ENCODE measurements at regions not wholly inside any gene's neighbourhood (a gene's known extent, or its start where the extent isn't known, plus 50 kb on each side); places are given as distances from the start of the nearest gene placed in this dataset.

DNA sequence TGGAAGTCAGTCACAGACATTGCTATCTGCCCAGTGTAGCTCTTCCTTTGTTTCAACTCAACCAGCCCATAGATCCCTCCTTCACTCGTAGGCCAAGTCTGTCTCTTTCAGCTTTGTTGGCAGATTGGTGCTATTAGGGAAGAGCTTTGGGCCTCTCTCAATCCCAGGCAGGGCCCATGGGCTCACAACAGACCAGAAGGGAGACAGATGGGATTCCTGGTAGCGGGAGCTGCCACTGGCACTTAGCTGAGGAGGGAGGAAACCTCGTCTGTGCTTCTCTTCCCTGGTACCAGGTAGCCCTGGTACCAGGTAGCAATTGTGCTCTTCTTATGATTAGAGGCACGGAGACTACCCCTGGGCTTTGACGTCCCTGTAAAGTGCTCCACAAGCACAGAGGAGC, 592.0 kb downstream of the TYW1 start:
- H3K27ac ChIP-seq (ENCODE audit: extremely low read depth, low read depth, low read length): no peak overlapping the region
- TF ChIP-seq SCRT2 (tag by site-specific recombination; IDR thresholded peaks at IDR 0.05): no peak
- ChIA-PET CTCF (no interaction called here), POLR2A (no interaction called here)
- no peaks in the 10 kb centered on the region for H3K36me3 ChIP-seq (ENCODE audit: control insufficient read depth in 2 of 2, insufficient read depth in 1 of 2, low read length in 2 of 2)
- H3K9me3 ChIP-seq (ENCODE audit: control insufficient read depth, insufficient read depth, low read depth, low read length): no peaks in the 10 kb centered on the region
- no peaks in the 10 kb centered on the region for H3K4me1 ChIP-seq (ENCODE audit: control insufficient read depth, insufficient read depth, low read length)
- no peak overlapping the region for H3K4me3 ChIP-seq (ENCODE audit: low read depth, low read length)

DNA sequence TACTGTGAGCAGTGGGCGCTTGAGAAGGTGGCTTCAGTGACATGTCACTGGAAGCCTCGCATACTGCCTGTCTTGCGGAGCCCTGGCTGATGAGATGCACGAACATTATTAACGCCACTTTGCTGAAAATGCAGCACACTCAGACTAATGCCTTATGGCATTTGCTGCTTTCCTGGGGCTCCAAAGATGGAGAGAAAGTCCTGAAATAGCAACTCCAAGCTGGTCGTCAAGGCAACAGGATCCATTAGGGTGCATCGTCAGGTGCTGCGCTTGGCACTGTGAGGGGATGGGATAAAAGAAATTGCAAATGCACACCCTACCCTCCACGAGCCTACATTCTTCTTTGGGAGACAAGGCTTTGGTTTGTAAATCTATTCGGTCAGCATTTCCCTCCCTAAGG, 592.5 kb downstream of the TYW1 start:
- ChIA-PET POLR2A (no interaction called here), CTCF (no interaction called here)
- Histone ChIP-seq H3K27ac (ENCODE audit: extremely low read depth, low read depth, low read length) (no peak overlapping the region), H3K9me3 (ENCODE audit: control insufficient read depth, insufficient read depth, low read depth, low read length) (no peaks in the 10 kb centered on the region), H3K4me3 (ENCODE audit: low read depth, low read length) (no peak overlapping the region), H3K4me1 (ENCODE audit: control insufficient read depth, insufficient read depth, low read length) (no peaks in the 10 kb centered on the region), H3K36me3 (ENCODE audit: control insufficient read depth in 2 of 2, insufficient read depth in 1 of 2, low read length in 2 of 2) (no peaks in the 10 kb centered on the region)
- TF ChIP-seq, protein P1, sequence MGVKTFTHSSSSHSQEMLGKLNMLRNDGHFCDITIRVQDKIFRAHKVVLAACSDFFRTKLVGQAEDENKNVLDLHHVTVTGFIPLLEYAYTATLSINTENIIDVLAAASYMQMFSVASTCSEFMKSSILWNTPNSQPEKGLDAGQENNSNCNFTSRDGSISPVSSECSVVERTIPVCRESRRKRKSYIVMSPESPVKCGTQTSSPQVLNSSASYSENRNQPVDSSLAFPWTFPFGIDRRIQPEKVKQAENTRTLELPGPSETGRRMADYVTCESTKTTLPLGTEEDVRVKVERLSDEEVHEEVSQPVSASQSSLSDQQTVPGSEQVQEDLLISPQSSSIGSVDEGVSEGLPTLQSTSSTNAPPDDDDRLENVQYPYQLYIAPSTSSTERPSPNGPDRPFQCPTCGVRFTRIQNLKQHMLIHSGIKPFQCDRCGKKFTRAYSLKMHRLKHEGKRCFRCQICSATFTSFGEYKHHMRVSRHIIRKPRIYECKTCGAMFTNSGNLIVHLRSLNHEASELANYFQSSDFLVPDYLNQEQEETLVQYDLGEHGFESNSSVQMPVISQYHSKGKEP (tag by site-specific recombination; IDR thresholded peaks at IDR 0.05): no peak
- TF ChIP-seq, protein P2, sequence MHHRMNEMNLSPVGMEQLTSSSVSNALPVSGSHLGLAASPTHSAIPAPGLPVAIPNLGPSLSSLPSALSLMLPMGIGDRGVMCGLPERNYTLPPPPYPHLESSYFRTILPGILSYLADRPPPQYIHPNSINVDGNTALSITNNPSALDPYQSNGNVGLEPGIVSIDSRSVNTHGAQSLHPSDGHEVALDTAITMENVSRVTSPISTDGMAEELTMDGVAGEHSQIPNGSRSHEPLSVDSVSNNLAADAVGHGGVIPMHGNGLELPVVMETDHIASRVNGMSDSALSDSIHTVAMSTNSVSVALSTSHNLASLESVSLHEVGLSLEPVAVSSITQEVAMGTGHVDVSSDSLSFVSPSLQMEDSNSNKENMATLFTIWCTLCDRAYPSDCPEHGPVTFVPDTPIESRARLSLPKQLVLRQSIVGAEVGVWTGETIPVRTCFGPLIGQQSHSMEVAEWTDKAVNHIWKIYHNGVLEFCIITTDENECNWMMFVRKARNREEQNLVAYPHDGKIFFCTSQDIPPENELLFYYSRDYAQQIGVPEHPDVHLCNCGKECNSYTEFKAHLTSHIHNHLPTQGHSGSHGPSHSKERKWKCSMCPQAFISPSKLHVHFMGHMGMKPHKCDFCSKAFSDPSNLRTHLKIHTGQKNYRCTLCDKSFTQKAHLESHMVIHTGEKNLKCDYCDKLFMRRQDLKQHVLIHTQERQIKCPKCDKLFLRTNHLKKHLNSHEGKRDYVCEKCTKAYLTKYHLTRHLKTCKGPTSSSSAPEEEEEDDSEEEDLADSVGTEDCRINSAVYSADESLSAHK (tag by site-specific recombination; IDR thresholded peaks at IDR 0.05): no peak
- TF ChIP-seq ZNF501 (tag by site-specific recombination; IDR thresholded peaks at IDR 0.05): no peak
- no peak for TF ChIP-seq ZNF837 (tag by site-specific recombination; IDR thresholded peaks at IDR 0.05)
- no peak for TF ChIP-seq ZNF112 (tag by site-specific recombination; IDR thresholded peaks at IDR 0.05)
- TF ChIP-seq EGR2 (tag by site-specific recombination; IDR thresholded peaks at IDR 0.05; ENCODE audit: low read depth): no peak
- TF ChIP-seq ZNF138 (tag by site-specific recombination; IDR thresholded peaks at IDR 0.05; ENCODE audit: borderline replicate concordance): no peak
- TF ChIP-seq, protein P3, sequence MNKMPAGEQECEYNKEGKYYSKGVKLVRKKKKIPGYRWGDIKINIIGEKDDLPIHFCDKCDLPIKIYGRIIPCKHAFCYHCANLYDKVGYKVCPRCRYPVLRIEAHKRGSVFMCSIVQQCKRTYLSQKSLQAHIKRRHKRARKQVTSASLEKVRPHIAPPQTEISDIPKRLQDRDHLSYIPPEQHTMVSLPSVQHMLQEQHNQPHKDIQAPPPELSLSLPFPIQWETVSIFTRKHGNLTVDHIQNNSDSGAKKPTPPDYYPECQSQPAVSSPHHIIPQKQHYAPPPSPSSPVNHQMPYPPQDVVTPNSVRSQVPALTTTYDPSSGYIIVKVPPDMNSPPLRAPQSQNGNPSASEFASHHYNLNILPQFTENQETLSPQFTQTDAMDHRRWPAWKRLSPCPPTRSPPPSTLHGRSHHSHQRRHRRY (tag by site-specific recombination; IDR thresholded peaks at IDR 0.05): no peak
- TF ChIP-seq ZBTB48 (tag by site-specific recombination; IDR thresholded peaks at IDR 0.05): no peak
- no peak for TF ChIP-seq SP3 (tag by site-specific recombination; IDR thresholded peaks at IDR 0.05)
- no peak for TF ChIP-seq ZBTB7A (tag by site-specific recombination; IDR thresholded peaks at IDR 0.05; ENCODE audit: low read depth)
- TF ChIP-seq KLF16 (tag by site-specific recombination; IDR thresholded peaks at IDR 0.05): no peak
- no peak for TF ChIP-seq ZSCAN23 (tag by site-specific recombination; IDR thresholded peaks at IDR 0.05)
- no peak for TF ChIP-seq ZNF670 (tag by site-specific recombination; IDR thresholded peaks at IDR 0.05; ENCODE audit: low read depth)
- TF ChIP-seq, protein P4, sequence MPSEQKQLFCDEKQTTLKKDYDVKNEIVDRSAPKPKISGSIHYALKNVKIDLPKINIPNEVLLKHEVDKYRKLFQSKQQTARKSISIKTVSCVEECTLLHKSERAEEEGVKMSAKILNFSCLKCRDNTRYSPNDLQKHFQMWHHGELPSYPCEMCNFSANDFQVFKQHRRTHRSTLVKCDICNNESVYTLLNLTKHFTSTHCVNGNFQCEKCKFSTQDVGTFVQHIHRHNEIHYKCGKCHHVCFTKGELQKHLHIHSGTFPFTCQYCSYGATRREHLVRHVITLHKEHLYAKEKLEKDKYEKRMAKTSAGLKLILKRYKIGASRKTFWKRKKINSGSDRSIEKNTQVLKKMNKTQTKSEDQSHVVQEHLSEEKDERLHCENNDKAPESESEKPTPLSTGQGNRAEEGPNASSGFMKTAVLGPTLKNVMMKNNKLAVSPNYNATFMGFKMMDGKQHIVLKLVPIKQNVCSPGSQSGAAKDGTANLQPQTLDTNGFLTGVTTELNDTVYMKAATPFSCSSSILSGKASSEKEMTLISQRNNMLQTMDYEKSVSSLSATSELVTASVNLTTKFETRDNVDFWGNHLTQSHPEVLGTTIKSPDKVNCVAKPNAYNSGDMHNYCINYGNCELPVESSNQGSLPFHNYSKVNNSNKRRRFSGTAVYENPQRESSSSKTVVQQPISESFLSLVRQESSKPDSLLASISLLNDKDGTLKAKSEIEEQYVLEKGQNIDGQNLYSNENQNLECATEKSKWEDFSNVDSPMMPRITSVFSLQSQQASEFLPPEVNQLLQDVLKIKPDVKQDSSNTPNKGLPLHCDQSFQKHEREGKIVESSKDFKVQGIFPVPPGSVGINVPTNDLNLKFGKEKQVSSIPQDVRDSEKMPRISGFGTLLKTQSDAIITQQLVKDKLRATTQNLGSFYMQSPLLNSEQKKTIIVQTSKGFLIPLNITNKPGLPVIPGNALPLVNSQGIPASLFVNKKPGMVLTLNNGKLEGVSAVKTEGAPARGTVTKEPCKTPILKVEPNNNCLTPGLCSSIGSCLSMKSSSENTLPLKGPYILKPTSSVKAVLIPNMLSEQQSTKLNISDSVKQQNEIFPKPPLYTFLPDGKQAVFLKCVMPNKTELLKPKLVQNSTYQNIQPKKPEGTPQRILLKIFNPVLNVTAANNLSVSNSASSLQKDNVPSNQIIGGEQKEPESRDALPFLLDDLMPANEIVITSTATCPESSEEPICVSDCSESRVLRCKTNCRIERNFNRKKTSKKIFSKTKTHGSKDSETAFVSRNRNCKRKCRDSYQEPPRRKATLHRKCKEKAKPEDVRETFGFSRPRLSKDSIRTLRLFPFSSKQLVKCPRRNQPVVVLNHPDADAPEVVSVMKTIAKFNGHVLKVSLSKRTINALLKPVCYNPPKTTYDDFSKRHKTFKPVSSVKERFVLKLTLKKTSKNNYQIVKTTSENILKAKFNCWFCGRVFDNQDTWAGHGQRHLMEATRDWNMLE (tag by site-specific recombination; conservative IDR thresholded peaks at IDR 0.05; ENCODE audit: low read depth): no peak
- no peak for TF ChIP-seq ZNF133 (tag by site-specific recombination; IDR thresholded peaks at IDR 0.05)
- TF ChIP-seq, protein P5, sequence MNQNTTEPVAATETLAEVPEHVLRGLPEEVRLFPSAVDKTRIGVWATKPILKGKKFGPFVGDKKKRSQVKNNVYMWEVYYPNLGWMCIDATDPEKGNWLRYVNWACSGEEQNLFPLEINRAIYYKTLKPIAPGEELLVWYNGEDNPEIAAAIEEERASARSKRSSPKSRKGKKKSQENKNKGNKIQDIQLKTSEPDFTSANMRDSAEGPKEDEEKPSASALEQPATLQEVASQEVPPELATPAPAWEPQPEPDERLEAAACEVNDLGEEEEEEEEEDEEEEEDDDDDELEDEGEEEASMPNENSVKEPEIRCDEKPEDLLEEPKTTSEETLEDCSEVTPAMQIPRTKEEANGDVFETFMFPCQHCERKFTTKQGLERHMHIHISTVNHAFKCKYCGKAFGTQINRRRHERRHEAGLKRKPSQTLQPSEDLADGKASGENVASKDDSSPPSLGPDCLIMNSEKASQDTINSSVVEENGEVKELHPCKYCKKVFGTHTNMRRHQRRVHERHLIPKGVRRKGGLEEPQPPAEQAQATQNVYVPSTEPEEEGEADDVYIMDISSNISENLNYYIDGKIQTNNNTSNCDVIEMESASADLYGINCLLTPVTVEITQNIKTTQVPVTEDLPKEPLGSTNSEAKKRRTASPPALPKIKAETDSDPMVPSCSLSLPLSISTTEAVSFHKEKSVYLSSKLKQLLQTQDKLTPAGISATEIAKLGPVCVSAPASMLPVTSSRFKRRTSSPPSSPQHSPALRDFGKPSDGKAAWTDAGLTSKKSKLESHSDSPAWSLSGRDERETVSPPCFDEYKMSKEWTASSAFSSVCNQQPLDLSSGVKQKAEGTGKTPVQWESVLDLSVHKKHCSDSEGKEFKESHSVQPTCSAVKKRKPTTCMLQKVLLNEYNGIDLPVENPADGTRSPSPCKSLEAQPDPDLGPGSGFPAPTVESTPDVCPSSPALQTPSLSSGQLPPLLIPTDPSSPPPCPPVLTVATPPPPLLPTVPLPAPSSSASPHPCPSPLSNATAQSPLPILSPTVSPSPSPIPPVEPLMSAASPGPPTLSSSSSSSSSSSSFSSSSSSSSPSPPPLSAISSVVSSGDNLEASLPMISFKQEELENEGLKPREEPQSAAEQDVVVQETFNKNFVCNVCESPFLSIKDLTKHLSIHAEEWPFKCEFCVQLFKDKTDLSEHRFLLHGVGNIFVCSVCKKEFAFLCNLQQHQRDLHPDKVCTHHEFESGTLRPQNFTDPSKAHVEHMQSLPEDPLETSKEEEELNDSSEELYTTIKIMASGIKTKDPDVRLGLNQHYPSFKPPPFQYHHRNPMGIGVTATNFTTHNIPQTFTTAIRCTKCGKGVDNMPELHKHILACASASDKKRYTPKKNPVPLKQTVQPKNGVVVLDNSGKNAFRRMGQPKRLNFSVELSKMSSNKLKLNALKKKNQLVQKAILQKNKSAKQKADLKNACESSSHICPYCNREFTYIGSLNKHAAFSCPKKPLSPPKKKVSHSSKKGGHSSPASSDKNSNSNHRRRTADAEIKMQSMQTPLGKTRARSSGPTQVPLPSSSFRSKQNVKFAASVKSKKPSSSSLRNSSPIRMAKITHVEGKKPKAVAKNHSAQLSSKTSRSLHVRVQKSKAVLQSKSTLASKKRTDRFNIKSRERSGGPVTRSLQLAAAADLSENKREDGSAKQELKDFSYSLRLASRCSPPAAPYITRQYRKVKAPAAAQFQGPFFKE (tag by site-specific recombination; IDR thresholded peaks at IDR 0.05; ENCODE audit: borderline replicate concordance): no peak
- no peak for TF ChIP-seq ZNF521 (tag by site-specific recombination; IDR thresholded peaks at IDR 0.05)
- no peak for TF ChIP-seq BCL11A (tag by site-specific recombination; IDR thresholded peaks at IDR 0.05; ENCODE audit: low read depth)

All from HEK293 (cell line).